ENCODE measurements at regions not wholly inside any gene's neighbourhood (a gene's known extent, or its start where the extent isn't known, plus 50 kb on each side); places are given as distances from the start of the nearest gene placed in this dataset.
"Not testable (repeated sequence)": the region's sequence is repeated elsewhere in the genome, so short reads cannot be mapped to it uniquely, and the experiment has no call there.

DNA sequence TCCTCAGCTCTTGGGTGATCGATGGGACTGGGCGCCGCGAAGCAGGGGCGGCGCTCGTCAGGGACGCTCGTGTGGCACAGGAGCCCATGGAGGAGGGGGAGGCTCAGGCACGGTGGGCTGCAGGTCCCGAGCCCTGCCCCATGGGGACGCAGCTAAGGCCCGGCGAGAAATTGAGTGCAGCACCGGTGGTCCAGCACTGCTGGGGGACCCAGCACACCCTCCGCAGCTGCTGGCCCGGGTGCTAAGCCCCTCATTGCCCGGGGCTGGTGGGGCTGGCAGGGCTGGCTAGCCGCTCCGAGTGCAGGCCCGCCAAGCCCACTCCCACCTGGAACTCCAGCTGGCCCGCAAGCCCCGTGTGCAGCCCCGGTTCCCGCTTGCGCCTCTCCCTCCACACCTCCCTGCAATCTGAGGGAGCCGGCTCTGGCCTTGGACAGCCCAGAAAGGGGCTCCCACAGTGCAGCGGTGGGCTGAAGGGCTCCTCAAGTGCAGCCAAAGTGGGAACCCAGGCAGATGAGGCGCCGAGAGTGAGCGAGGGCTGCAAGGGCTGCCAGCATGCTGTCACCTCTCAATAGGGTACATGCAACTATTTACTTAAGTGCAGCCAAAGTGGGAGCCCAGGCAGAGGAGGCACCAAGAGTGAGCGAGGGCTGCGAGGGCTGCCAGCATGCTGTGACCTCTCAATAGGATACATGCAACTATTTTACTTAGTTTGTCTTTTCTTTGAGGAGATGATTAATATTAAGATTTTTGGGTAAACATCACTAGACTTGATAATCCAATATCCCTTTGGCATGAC is 619.8 kb upstream of the IGFBP7 start:
- TF ChIP-seq POLR2A (IDR thresholded peaks at IDR 0.05; ENCODE audit: low read depth, low read length); JUN (IDR thresholded peaks at IDR 0.05; ENCODE audit: borderline replicate concordance, insufficient read depth, insufficient read length, low read depth); EZH2 (IDR thresholded peaks at IDR 0.05; ENCODE audit: borderline replicate concordance, low read depth, low read length, severe bottlenecking): not testable (repeated sequence)

Measured in endothelial cell of umbilical vein (primary cell).